Upper lobe of left lung (tissue), 6 donors: ENCODE measurements at regions not wholly inside any gene's neighbourhood (a gene's known extent, or its start where the extent isn't known, plus 50 kb on each side); places are given as distances from the start of the nearest gene placed in this dataset.

ENCODE experiments used
- ATAC-seq, 2 donors: fragments of 200-7000 bp; cut with Tn5 transposase; one replicate each; pipeline ENCODE4 v1.9.1; 2022; ENCODE audit warnings: mild to moderate bottlenecking in 2 of 2, moderate library complexity in 2 of 2; ENCODE audit not compliant: low FRiP score in 2 of 2
- DNase-seq, 2 donors: peaks; one replicate each; pipeline ENCODE4 v3.0.0-alpha.2; 2019 to 2020
- H3K27ac ChIP-seq, 4 donors: fragments of 200-600 bp; sonication (generic); one replicate each; pipeline ENCODE4 v1.5.1; 2016 to 2019
- H3K27me3 ChIP-seq, 4 donors: fragments of 200-600 bp; sonication (generic); one replicate each; pipeline ENCODE4 v1.5.1; 2017 to 2019
- H3K36me3 ChIP-seq, 4 donors: fragments of 200-600 bp; sonication (generic); one replicate each; pipeline ENCODE4 v1.5.1; 2016 to 2019
- H3K4me1 ChIP-seq, 4 donors: fragments of 200-600 bp; sonication (generic); one replicate each; pipeline ENCODE4 v1.5.1; 2018 to 2019
- H3K4me3 ChIP-seq, 4 donors: fragments of 200-600 bp; sonication (generic); one replicate each; pipeline ENCODE4 v1.5.1; 2017 to 2019; ENCODE audit warnings: mild to moderate bottlenecking in 2 of 4, moderate library complexity in 1 of 4
- H3K9me3 ChIP-seq, 4 donors: fragments of 200-600 bp; sonication (generic); one replicate each; pipeline ENCODE4 v1.5.1; 2018 to 2019
- CTCF ChIP-seq, 6 experiments: fragments of 450-650 bp in 4 of 6; fragments of 200-600 bp in 2 of 6; sonication (generic) in 2 of 6; IDR thresholded peaks; one replicate each; pipeline ENCODE4 v1.5.1; 2016 to 2019; ENCODE audit warnings: antibody characterized with exemption in 6 of 6
- EP300 ChIP-seq, 4 donors: sonication (generic); formaldehyde crosslinking; IDR thresholded peaks; one replicate each; pipeline ENCODE4 v1.5.1; 2017; ENCODE audit warnings: antibody characterized with exemption in 4 of 4, control low read depth in 2 of 4
- POLR2A ChIP-seq, 4 donors: fragments of 450-650 bp; IDR thresholded peaks; one replicate each; pipeline ENCODE4 v1.5.1; 2016 to 2017; ENCODE audit warnings: antibody characterized with exemption in 4 of 4, mild to moderate bottlenecking in 2 of 4
- POLR2AphosphoS5 ChIP-seq, 2 donors: sonication (generic); formaldehyde crosslinking; IDR thresholded peaks; one replicate each; pipeline ENCODE4 v1.5.1; 2017; ENCODE audit warnings: antibody characterized with exemption in 2 of 2
- WGBS, 2 donors: methylation state at CpG; one replicate each; pipeline ENCODE4 v1.1.5; 2017 to 2018; 5-methylcytosine and 5-hydroxymethylcytosine counted together
- donor health status: DM: no; HTN: no; CAD: no; lungs with moderate emphysema.
- donor health status: DM: no; HTN: yes; CAD: no; lungs with severe emphysema.

- H3K9me3 ChIP-seq, result no peaks in the 10 kb centered on the region
- H3K4me1 ChIP-seq, result peaks cover 4 to 9% (median 7%) of the 10 kb centered on the region in 4 donors
- peak overlapping the region in 1 of 4 donors; percentile 32 for H3K27ac ChIP-seq
- no peak overlapping the region for H3K4me3 ChIP-seq
- DNase-seq (no peak), ATAC-seq (no peak)
- no peaks in the 10 kb centered on the region for H3K27me3 ChIP-seq
- TF ChIP-seq POLR2AphosphoS5 (IDR thresholded peaks at IDR 0.05) (no peak), EP300 (IDR thresholded peaks at IDR 0.05) (no peak), POLR2A (IDR thresholded peaks at IDR 0.05) (no peak), CTCF (IDR thresholded peaks at IDR 0.05) (no peak)
- no peaks in the 10 kb centered on the region for H3K36me3 ChIP-seq
- WGBS, 2 donors, result 74% methylated on average over 10 of the region's 10 CpGs
These were observed 127.7 kb downstream of the ALDH8A1 start for GRCh38 chr6:134821928-134822864.

DNA sequence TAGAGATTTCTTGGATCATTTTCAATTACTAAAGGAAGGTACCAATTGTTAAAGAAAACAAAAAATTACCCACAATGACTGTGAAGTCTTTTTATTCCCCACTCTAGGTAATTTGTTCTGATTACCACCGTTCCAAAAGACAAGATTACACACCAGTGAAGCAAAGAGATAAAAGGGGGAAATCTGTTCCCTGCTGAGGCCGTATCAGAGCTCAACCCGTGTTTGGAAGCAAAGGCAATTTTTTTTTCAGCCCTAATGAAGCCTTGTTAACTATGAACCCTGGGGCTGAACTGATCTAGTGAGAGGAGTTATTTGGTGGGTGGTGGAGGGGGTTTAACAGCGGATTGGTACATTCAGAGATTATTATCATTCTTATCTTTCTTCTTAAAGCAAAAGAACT lies 128.5 kb downstream of the ALDH8A1 start:
- ATAC-seq, result no peak
- no peaks in the 10 kb centered on the region for H3K27me3 ChIP-seq
- peaks cover 4 to 9% (median 7%) of the 10 kb centered on the region in 4 donors for H3K4me1 ChIP-seq
- no peak for DNase-seq
- no peak overlapping the region for H3K4me3 ChIP-seq
- H3K36me3 ChIP-seq, result no peaks in the 10 kb centered on the region
- WGBS, 2 donors, result 59 to 76% methylated on average over 4 of the region's 4 CpGs
- H3K27ac ChIP-seq, result peak overlapping the region in 1 of 4 donors; percentile 11
- TF ChIP-seq EP300 (IDR thresholded peaks at IDR 0.05) (no peak), POLR2AphosphoS5 (IDR thresholded peaks at IDR 0.05) (no peak), CTCF (IDR thresholded peaks at IDR 0.05) (no peak), POLR2A (IDR thresholded peaks at IDR 0.05) (no peak)
- no peaks in the 10 kb centered on the region for H3K9me3 ChIP-seq

DNA sequence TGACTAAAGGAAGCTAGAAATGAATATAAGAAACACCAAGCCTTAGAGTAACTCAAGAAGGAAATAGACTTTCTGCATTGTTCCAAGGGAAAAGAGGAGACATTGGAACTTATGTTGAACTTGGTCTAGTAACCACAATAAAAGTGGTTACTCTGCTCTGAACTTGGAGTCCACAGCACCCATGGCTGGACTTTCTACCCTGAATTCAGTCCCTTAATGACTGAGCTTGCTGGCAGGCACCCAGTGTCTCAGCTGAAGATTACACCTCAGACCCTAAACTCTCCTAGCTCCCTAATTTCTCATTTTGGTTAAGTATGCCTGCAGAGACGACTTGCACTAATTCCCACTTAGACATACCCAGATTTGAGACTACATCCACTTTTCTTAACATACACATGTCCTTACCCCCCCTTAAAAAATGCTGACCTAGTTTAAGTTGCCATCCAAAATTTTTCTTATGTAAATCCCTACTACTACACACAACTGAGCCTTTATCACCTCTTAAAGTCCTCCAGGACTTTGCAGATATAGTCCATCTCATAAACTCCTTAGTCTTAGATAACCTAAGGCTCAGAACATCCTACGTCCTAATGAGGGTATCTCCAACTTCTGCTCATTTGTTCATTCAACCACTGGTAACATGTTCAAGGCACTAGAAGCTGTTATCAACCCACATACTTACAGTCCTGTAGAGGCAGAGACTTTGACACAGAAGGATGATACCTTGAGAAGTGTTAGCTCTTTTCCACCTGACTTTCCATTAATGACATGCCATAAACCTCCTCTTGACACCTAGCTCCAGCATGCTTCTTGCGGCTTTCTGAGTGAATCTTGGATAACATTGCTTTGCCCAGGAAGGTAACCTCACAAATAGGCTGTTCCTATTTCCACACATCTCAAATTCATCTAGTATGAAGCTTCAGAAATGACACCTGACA lies 129.8 kb downstream of the ALDH8A1 start:
- WGBS, 2 donors, result 90 to 92% methylated on average over 3 of the region's 3 CpGs
- Histone ChIP-seq H3K27ac (no peak overlapping the region), H3K4me3 (no peak overlapping the region), H3K4me1 (peaks cover 4 to 9% (median 7%) of the 10 kb centered on the region in 4 donors), H3K36me3 (no peaks in the 10 kb centered on the region), H3K27me3 (no peaks in the 10 kb centered on the region), H3K9me3 (no peaks in the 10 kb centered on the region)
- ATAC-seq (no peak), DNase-seq (no peak)
- no peak for TF ChIP-seq POLR2A (IDR thresholded peaks at IDR 0.05)
- TF ChIP-seq CTCF (IDR thresholded peaks at IDR 0.05), result no peak
- no peak for TF ChIP-seq POLR2AphosphoS5 (IDR thresholded peaks at IDR 0.05)
- TF ChIP-seq EP300 (IDR thresholded peaks at IDR 0.05), result no peak

- no peak for ATAC-seq
- 85 to 95% methylated on average over 2 of the region's 2 CpGs for WGBS, 2 donors
- TF ChIP-seq POLR2AphosphoS5 (IDR thresholded peaks at IDR 0.05), result no peak
- TF ChIP-seq POLR2A (IDR thresholded peaks at IDR 0.05), result no peak
- TF ChIP-seq EP300 (IDR thresholded peaks at IDR 0.05), result no peak
- TF ChIP-seq CTCF (IDR thresholded peaks at IDR 0.05), result no peak
- Histone ChIP-seq H3K4me3 (no peak overlapping the region), H3K27ac (no peak overlapping the region), H3K9me3 (no peaks in the 10 kb centered on the region), H3K4me1 (peaks cover 4 to 9% (median 7%) of the 10 kb centered on the region in 4 donors), H3K36me3 (no peaks in the 10 kb centered on the region), H3K27me3 (no peaks in the 10 kb centered on the region)
- no peak for DNase-seq
These were observed 130.7 kb downstream of the ALDH8A1 start for GRCh38 chr6:134819236-134819635.
